ENCODE measurements at regions not wholly inside any gene's neighbourhood (a gene's known extent, or its start where the extent isn't known, plus 50 kb on each side); places are given as distances from the start of the nearest gene placed in this dataset.

DNA sequence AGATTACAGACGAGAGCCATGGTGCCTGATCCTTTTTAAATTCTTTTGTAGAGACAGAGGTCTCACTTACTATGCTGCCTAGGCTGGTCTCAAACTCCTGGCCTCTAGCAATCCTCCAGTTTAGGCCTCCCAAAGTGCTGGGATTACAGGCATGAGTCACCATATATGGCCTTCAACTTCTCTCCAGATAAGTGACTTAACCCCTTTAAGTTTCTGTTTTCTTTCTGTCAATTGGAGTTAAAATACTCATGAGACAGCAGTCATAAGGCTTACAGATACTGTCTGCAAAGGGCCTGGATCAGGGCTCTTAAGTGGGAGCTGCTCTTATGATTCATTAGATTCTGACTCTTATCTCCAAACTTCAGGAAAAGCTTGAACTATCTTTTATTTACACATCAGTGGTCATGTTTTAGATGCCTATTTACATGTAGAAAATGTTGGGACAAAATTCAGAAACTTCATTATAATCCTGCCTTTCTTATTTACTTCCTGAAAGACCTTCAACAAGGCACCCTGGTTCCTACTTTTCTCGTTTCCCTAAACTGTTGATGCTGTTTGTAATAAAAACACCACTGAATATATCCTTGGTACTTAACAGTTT, 271.5 kb upstream of the TBX3 start (continued):
- TF ChIP-seq, protein P1, sequence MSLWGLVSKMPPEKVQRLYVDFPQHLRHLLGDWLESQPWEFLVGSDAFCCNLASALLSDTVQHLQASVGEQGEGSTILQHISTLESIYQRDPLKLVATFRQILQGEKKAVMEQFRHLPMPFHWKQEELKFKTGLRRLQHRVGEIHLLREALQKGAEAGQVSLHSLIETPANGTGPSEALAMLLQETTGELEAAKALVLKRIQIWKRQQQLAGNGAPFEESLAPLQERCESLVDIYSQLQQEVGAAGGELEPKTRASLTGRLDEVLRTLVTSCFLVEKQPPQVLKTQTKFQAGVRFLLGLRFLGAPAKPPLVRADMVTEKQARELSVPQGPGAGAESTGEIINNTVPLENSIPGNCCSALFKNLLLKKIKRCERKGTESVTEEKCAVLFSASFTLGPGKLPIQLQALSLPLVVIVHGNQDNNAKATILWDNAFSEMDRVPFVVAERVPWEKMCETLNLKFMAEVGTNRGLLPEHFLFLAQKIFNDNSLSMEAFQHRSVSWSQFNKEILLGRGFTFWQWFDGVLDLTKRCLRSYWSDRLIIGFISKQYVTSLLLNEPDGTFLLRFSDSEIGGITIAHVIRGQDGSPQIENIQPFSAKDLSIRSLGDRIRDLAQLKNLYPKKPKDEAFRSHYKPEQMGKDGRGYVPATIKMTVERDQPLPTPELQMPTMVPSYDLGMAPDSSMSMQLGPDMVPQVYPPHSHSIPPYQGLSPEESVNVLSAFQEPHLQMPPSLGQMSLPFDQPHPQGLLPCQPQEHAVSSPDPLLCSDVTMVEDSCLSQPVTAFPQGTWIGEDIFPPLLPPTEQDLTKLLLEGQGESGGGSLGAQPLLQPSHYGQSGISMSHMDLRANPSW (CRISPR knock-in tag; IDR thresholded peaks at IDR 0.05), result no peak
- no peak for TF ChIP-seq NONO (IDR thresholded peaks at IDR 0.05; ENCODE audit: low read depth in 2 of 2, low read length in 1 of 2)
- no peak for TF ChIP-seq MEF2D (tag; conservative IDR thresholded peaks at IDR 0.05; ENCODE audit: low read depth)
- TF ChIP-seq, protein P2, sequence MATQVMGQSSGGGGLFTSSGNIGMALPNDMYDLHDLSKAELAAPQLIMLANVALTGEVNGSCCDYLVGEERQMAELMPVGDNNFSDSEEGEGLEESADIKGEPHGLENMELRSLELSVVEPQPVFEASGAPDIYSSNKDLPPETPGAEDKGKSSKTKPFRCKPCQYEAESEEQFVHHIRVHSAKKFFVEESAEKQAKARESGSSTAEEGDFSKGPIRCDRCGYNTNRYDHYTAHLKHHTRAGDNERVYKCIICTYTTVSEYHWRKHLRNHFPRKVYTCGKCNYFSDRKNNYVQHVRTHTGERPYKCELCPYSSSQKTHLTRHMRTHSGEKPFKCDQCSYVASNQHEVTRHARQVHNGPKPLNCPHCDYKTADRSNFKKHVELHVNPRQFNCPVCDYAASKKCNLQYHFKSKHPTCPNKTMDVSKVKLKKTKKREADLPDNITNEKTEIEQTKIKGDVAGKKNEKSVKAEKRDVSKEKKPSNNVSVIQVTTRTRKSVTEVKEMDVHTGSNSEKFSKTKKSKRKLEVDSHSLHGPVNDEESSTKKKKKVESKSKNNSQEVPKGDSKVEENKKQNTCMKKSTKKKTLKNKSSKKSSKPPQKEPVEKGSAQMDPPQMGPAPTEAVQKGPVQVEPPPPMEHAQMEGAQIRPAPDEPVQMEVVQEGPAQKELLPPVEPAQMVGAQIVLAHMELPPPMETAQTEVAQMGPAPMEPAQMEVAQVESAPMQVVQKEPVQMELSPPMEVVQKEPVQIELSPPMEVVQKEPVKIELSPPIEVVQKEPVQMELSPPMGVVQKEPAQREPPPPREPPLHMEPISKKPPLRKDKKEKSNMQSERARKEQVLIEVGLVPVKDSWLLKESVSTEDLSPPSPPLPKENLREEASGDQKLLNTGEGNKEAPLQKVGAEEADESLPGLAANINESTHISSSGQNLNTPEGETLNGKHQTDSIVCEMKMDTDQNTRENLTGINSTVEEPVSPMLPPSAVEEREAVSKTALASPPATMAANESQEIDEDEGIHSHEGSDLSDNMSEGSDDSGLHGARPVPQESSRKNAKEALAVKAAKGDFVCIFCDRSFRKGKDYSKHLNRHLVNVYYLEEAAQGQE (IDR thresholded peaks at IDR 0.05; ENCODE audit: borderline replicate concordance), result no peak
- TF ChIP-seq, protein P2 (CRISPR knock-in tag; IDR thresholded peaks at IDR 0.05; ENCODE audit: low read depth), result no peak
- no peak for TF ChIP-seq MTF1 (CRISPR knock-in tag; IDR thresholded peaks at IDR 0.05; ENCODE audit: borderline replicate concordance)
- TF ChIP-seq, protein P3, sequence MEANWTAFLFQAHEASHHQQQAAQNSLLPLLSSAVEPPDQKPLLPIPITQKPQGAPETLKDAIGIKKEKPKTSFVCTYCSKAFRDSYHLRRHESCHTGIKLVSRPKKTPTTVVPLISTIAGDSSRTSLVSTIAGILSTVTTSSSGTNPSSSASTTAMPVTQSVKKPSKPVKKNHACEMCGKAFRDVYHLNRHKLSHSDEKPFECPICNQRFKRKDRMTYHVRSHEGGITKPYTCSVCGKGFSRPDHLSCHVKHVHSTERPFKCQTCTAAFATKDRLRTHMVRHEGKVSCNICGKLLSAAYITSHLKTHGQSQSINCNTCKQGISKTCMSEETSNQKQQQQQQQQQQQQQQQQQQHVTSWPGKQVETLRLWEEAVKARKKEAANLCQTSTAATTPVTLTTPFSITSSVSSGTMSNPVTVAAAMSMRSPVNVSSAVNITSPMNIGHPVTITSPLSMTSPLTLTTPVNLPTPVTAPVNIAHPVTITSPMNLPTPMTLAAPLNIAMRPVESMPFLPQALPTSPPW (CRISPR knock-in tag; IDR thresholded peaks at IDR 0.05), result peak; percentile 36; the same call in 1 of the 2 replicates
- 0 out of 4 replicates have a peak, but pooled peaks of 1 of the 2 experiments have one; percentile 34 for TF ChIP-seq FOXK2 (conservative IDR thresholded peaks at IDR 0.05 in 1 of 2, IDR thresholded peaks at IDR 0.05 in 1 of 2; ENCODE audit: low read depth in 2 of 2)
- no peak for TF ChIP-seq MECOM (CRISPR knock-in tag; IDR thresholded peaks at IDR 0.05)
- TF ChIP-seq NR2C2 (CRISPR knock-in tag; IDR thresholded peaks at IDR 0.05), result no peak
- 0 out of 2 replicates have a peak, but pooled peaks have one; percentile 4 for TF ChIP-seq NR2C2 (tag; IDR thresholded peaks at IDR 0.05)
- TF ChIP-seq, protein P4, sequence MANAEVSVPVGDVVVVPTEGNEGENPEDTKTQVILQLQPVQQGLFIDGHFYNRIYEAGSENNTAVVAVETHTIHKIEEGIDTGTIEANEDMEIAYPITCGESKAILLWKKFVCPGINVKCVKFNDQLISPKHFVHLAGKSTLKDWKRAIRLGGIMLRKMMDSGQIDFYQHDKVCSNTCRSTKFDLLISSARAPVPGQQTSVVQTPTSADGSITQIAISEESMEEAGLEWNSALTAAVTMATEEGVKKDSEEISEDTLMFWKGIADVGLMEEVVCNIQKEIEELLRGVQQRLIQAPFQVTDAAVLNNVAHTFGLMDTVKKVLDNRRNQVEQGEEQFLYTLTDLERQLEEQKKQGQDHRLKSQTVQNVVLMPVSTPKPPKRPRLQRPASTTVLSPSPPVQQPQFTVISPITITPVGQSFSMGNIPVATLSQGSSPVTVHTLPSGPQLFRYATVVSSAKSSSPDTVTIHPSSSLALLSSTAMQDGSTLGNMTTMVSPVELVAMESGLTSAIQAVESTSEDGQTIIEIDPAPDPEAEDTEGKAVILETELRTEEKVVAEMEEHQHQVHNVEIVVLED (CRISPR knock-in tag; IDR thresholded peaks at IDR 0.05), result 0 out of 2 replicates have a peak, but pooled peaks have one; percentile 9

Measured in K562 (cell line).